ENCODE measurements at regions not wholly inside any gene's neighbourhood (a gene's known extent, or its start where the extent isn't known, plus 50 kb on each side); places are given as distances from the start of the nearest gene placed in this dataset.

- H3K79me2 ChIP-seq (ENCODE audit: control insufficient read depth, insufficient read depth, low read length): no peaks in the 10 kb centered on the region
- POLR2A ChIA-PET: no interaction called here
- no peaks in the 10 kb centered on the region for H4K20me1 ChIP-seq (ENCODE audit: control insufficient read depth, insufficient read depth)
- no TSS peak for BruUV-seq (replicated peaks)
- H3K4me3 ChIP-seq: no peak overlapping the region
- H3K4me1 ChIP-seq (ENCODE audit: control insufficient read depth, insufficient read depth, low read length): no peaks in the 10 kb centered on the region
- H3K4me2 ChIP-seq (ENCODE audit: control insufficient read depth, insufficient read depth): no peak overlapping the region
- no peak overlapping the region for H3K27ac ChIP-seq (ENCODE audit: control insufficient read depth, insufficient read depth)
- 98% methylated on average over 6 of the region's 6 CpGs for WGBS (ENCODE audit: insufficient coverage, insufficient replicate concordance, low lambda C conversion rate, missing lambda C conversion rate)
- CTCF ChIA-PET: no interaction called here
- in situ Hi-C loops (cut with MboI) (no loop called here), intact Hi-C loops (cut with micrococcal nuclease; ENCODE audit: unreplicated experiment) (no loop called here)
- DNase-seq (ENCODE audit: low read depth, low spot score) (no peak), FAIRE-seq (no peak), ATAC-seq (no peak)
- no peak overlapping the region for H3K9ac ChIP-seq (ENCODE audit: control insufficient read depth, insufficient read depth, low read length)
- RAD21 ChIA-PET (ENCODE audit: unreplicated experiment): interaction anchor here (0.7 kb wide), 1 partner anchor 39 kb away, joined by 3 read pairs; no protein-coding TSS in a partner anchor
- no peaks in the 10 kb centered on the region for H3K9me3 ChIP-seq (replicated peaks; ENCODE audit: control insufficient read depth, insufficient read depth, low read length)
- H3K27me3 ChIP-seq (replicated peaks in 1 of 2; ENCODE audit: control insufficient read depth in 2 of 2, insufficient read depth in 2 of 2, low read length in 1 of 2): no peaks in the 10 kb centered on the region
- no peak overlapping the region for H2AFZ ChIP-seq (ENCODE audit: control insufficient read depth, low read depth, low read length)
- SMC1A ChIA-PET (ENCODE audit: uncharacterized antibody, unreplicated experiment): no interaction called here
- no peak for TF ChIP-seq SP1 (IDR thresholded peaks at IDR 0.05; ENCODE audit: low read depth, low read length)
- no peak for TF ChIP-seq NRF1 (conservative IDR thresholded peaks at IDR 0.05; ENCODE audit: low read depth, low read length)
- TF ChIP-seq NBN (IDR thresholded peaks at IDR 0.05): no peak
- no peak for TF ChIP-seq RB1 (IDR thresholded peaks at IDR 0.05; ENCODE audit: borderline replicate concordance)
- TF ChIP-seq ZBTB33 (IDR thresholded peaks at IDR 0.05): no peak
- TF ChIP-seq RCOR1 (conservative IDR thresholded peaks at IDR 0.05; ENCODE audit: low read depth, low read length): no peak
- TF ChIP-seq MTA2 (IDR thresholded peaks at IDR 0.05; ENCODE audit: low read depth): no peak
- no peak for TF ChIP-seq SMARCA5 (IDR thresholded peaks at IDR 0.05)
- no peak for TF ChIP-seq ZNF207 (IDR thresholded peaks at IDR 0.05; ENCODE audit: borderline replicate concordance)
- TF ChIP-seq RAD51 (IDR thresholded peaks at IDR 0.05): no peak
- no peak for TF ChIP-seq ZNF24 (IDR thresholded peaks at IDR 0.05)
- no peak for TF ChIP-seq BCLAF1 (IDR thresholded peaks at IDR 0.05)
- no peak for TF ChIP-seq SMAD1 (IDR thresholded peaks at IDR 0.05; ENCODE audit: low read depth, partially characterized antibody)
- TF ChIP-seq EGR1 (IDR thresholded peaks at IDR 0.05; ENCODE audit: borderline replicate concordance in 1 of 2, low read depth in 2 of 2, low read length in 2 of 2): no peak
- no peak for TF ChIP-seq MEF2A (IDR thresholded peaks at IDR 0.05; ENCODE audit: insufficient read depth, low read depth, low read length)
- no peak for TF ChIP-seq CEBPB (IDR thresholded peaks at IDR 0.05; ENCODE audit: borderline replicate concordance in 1 of 2, low read depth in 2 of 2, low read length in 2 of 2)
- no peak for TF ChIP-seq NR2C2 (IDR thresholded peaks at IDR 0.05; ENCODE audit: borderline replicate concordance, control insufficient read depth, insufficient read length, low read depth)
- TF ChIP-seq ATF7 (IDR thresholded peaks at IDR 0.05; ENCODE audit: low read depth): no peak
- no peak for TF ChIP-seq E2F4 (IDR thresholded peaks at IDR 0.05; ENCODE audit: low read depth, low read length)
- TF ChIP-seq TARDBP (IDR thresholded peaks at IDR 0.05; ENCODE audit: borderline replicate concordance): no peak
- H3K36me3 ChIP-seq (ENCODE audit: control insufficient read depth in 2 of 2, insufficient read depth in 2 of 2, low read length in 1 of 2): no peaks in the 10 kb centered on the region
Observed at GRCh38 chr5:68155940-68156339, 59.6 kb upstream of the PIK3R1 start.
